ENCODE measurements at regions not wholly inside any gene's neighbourhood (a gene's known extent, or its start where the extent isn't known, plus 50 kb on each side); places are given as distances from the start of the nearest gene placed in this dataset.
"Not testable (repeated sequence)": the region's sequence is repeated elsewhere in the genome, so short reads cannot be mapped to it uniquely, and the experiment has no call there.

- Histone ChIP-seq H3K27ac (no peak overlapping the region), H3K4me3 (no peak overlapping the region), H3K27me3 (no peaks in the 10 kb centered on the region), H3K4me1 (ENCODE audit: low read depth) (no peaks in the 10 kb centered on the region), H3K9me3 (ENCODE audit: low read depth) (no peaks in the 10 kb centered on the region), H3K36me3 (no peaks in the 10 kb centered on the region)
- no peak for DNase-seq (ENCODE audit: low read depth in 1 of 2, low spot score in 1 of 2)
- TF ChIP-seq CTCF (IDR thresholded peaks at IDR 0.05; ENCODE audit: low read depth, low read length) = no peak
These were observed 334.3 kb downstream of the TFAP2A start for GRCh38 chr6:10080561-10080960.

- no peaks in the 10 kb centered on the region for H3K9me3 ChIP-seq (ENCODE audit: low read depth)
- no peak overlapping the region for H3K4me3 ChIP-seq
- H3K27ac ChIP-seq = no peak overlapping the region
- TF ChIP-seq CTCF (IDR thresholded peaks at IDR 0.05; ENCODE audit: low read depth, low read length) = no peak
- no peaks in the 10 kb centered on the region for H3K27me3 ChIP-seq
- H3K36me3 ChIP-seq = no peaks in the 10 kb centered on the region
- DNase-seq (ENCODE audit: low read depth in 1 of 2, low spot score in 1 of 2) = no peak
- no peaks in the 10 kb centered on the region for H3K4me1 ChIP-seq (ENCODE audit: low read depth)
These were observed 336.3 kb downstream of the TFAP2A start for GRCh38 chr6:10078581-10078980.

GRCh38 chr6:10074726-10075125 lies 340.1 kb downstream of the TFAP2A start:
- H3K9me3 ChIP-seq (ENCODE audit: low read depth); H3K36me3 ChIP-seq; DNase-seq (ENCODE audit: low read depth in 1 of 2, low spot score in 1 of 2); H3K27me3 ChIP-seq; H3K27ac ChIP-seq; H3K4me1 ChIP-seq (ENCODE audit: low read depth); H3K4me3 ChIP-seq: not testable (repeated sequence)

GRCh38 chr6:10073341-10073740 lies 341.5 kb downstream of the TFAP2A start:
- no peaks in the 10 kb centered on the region for H3K9me3 ChIP-seq (ENCODE audit: low read depth)
- no peaks in the 10 kb centered on the region for H3K27me3 ChIP-seq
- no peaks in the 10 kb centered on the region for H3K4me1 ChIP-seq (ENCODE audit: low read depth)
- H3K36me3 ChIP-seq = no peaks in the 10 kb centered on the region
- DNase-seq (ENCODE audit: low read depth in 1 of 2, low spot score in 1 of 2) = no peak
- no peak for TF ChIP-seq CTCF (IDR thresholded peaks at IDR 0.05; ENCODE audit: low read depth, low read length)
- H3K4me3 ChIP-seq = no peak overlapping the region
- H3K27ac ChIP-seq = no peak overlapping the region

GRCh38 chr6:10071631-10072220 lies 343.1 kb downstream of the TFAP2A start:
- no peaks in the 10 kb centered on the region for H3K4me1 ChIP-seq (ENCODE audit: low read depth)
- no peak for TF ChIP-seq CTCF (IDR thresholded peaks at IDR 0.05; ENCODE audit: low read depth, low read length)
- no peak for DNase-seq (ENCODE audit: low read depth in 1 of 2, low spot score in 1 of 2)

GRCh38 chr6:10060004-10060403 lies 354.9 kb downstream of the TFAP2A start:
- no peak for DNase-seq (ENCODE audit: low read depth in 1 of 2, low spot score in 1 of 2)
- H3K9me3 ChIP-seq (ENCODE audit: low read depth) = no peaks in the 10 kb centered on the region
- H3K4me1 ChIP-seq (ENCODE audit: low read depth) = no peaks in the 10 kb centered on the region
- no peak for TF ChIP-seq CTCF (IDR thresholded peaks at IDR 0.05; ENCODE audit: low read depth, low read length)
- H3K27ac ChIP-seq = no peak overlapping the region
- no peaks in the 10 kb centered on the region for H3K27me3 ChIP-seq
- no peaks in the 10 kb centered on the region for H3K36me3 ChIP-seq
- H3K4me3 ChIP-seq = no peak overlapping the region

More at GRCh38 chr6:10071631-10072220, 343.1 kb downstream of the TFAP2A start:
- Histone ChIP-seq H3K27me3 (no peaks in the 10 kb centered on the region), H3K9me3 (ENCODE audit: low read depth) (no peaks in the 10 kb centered on the region), H3K36me3 (no peaks in the 10 kb centered on the region), H3K4me3 (no peak overlapping the region), H3K27ac (no peak overlapping the region)
